SK-N-MC (cell line): ENCODE measurements at regions not wholly inside any gene's neighbourhood (a gene's known extent, or its start where the extent isn't known, plus 50 kb on each side); places are given as distances from the start of the nearest gene placed in this dataset.

Source experiments
- DNase-seq: peaks from one replicate; pipeline ENCODE4 v3.0.0-alpha.2; 2011; ENCODE audit warnings: low read depth, low spot score
- H3K27ac ChIP-seq: fragments of 200-600 bp; sonication (generic); 2 replicates; pipeline ENCODE4 v1.5.1; 2016; ENCODE audit warnings: mixed run types
- H3K36me3 ChIP-seq: fragments of 200-600 bp; sonication (generic); 2 replicates; pipeline ENCODE4 v1.6.1; 2017; ENCODE audit warnings: antibody characterized with exemption, low read length, mixed read lengths; ENCODE audit not compliant: insufficient read depth
- H3K4me3 ChIP-seq: fragments of 200-600 bp; sonication (generic); 2 replicates; pipeline ENCODE4 v1.5.1; 2016
- H3K9ac ChIP-seq: fragments of 200-600 bp; sonication (generic); 2 replicates; pipeline ENCODE4 v1.8.0; 2017; ENCODE audit warnings: mixed run types, mixed read lengths; ENCODE audit not compliant: insufficient read length
- H3K9me3 ChIP-seq: fragments of 200-600 bp; sonication (generic); 2 replicates; pipeline ENCODE4 v1.6.1; 2017; ENCODE audit warnings: low read depth, mild to moderate bottlenecking, antibody characterized with exemption, low read length, moderate library complexity, mixed read lengths
- EZH2 ChIP-seq: fragments of 200-600 bp; sonication (generic); IDR thresholded peaks from one replicate; pipeline ENCODE4 v1.6.1; 2017; ENCODE audit warnings: antibody characterized with exemption
- FOXP2 ChIP-seq: optimal IDR thresholded peaks from 2 replicates; pipeline ENCODE3; 2011; ENCODE audit warnings: mild to moderate bottlenecking, moderate library complexity; ENCODE audit not compliant: insufficient read depth; ENCODE audit errors: extremely low read length, control extremely low read depth
- POLR2AphosphoS5 ChIP-seq: IDR thresholded peaks from 2 replicates; pipeline ENCODE4 v1.6.1; 2012; ENCODE audit warnings: mild to moderate bottlenecking, low read depth, low read length, borderline replicate concordance

DNA sequence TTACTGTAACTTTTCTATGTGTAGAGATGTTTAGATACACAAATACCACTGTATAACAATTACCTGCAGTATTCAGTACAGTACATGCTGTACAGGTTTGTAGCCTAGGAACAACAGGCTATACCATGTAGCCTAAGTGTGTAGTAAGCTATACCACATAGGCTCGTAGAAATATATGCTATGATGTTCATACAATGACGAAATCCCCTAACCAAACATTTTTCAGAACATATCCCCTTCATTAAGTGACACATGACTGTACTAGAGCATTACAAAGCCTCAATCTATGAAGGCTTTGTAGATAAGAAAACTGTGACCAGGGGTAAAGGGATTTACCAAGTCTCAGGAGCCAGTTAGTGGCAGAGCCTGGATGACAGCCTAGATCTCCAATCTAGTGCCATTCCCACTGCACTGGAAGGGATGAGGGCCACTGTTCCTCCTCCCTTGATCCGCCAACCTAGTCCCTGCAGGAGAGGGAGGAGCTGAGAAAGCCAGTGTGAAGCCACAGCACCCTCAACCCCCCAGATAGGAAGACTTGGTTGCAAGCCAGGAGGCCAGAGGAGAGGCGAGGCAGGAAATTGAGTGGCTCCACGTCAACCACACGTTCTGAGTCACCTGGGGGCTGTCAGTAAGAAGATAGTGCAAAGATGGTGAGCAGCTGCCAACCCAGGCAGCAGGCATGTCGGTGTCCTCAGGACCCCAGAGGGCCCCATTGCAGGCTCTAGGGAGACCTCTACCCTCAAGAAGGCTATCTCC lies 227.7 kb downstream of the BCOR start:
- Histone ChIP-seq H3K27ac (no peak overlapping the region), H3K9me3 (no peaks in the 10 kb centered on the region), H3K9ac (no peak overlapping the region), H3K4me3 (no peak overlapping the region), H3K36me3 (no peaks in the 10 kb centered on the region)
- no peak for DNase-seq
- TF ChIP-seq POLR2AphosphoS5 (no peak), EZH2 (no peak), FOXP2 (no peak)

DNA sequence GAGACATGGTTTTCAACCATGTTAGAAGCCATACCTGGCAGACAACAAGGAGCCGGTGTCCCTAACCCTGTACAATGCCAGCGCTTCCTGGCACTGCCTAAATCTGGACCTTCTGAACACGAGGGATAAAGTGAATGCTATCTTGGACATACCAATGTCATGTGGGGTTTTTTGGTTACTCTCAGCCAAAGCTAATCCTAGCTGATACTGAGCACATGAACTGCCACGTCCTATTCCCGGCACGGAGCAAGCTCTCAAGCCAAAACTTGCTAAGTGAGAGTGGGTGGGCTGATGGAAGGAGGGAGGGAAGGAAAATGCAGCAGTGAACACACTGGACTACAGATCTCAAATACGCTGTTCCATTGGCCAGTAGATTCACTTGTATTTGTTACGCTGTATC lies 226.1 kb downstream of the BCOR start:
- Histone ChIP-seq H3K9me3 (no peaks in the 10 kb centered on the region), H3K27ac (no peak overlapping the region), H3K4me3 (no peak overlapping the region), H3K9ac (no peak overlapping the region), H3K36me3 (no peaks in the 10 kb centered on the region)
- no peak for DNase-seq
- TF ChIP-seq FOXP2 (no peak), EZH2 (no peak), POLR2AphosphoS5 (no peak)

DNA sequence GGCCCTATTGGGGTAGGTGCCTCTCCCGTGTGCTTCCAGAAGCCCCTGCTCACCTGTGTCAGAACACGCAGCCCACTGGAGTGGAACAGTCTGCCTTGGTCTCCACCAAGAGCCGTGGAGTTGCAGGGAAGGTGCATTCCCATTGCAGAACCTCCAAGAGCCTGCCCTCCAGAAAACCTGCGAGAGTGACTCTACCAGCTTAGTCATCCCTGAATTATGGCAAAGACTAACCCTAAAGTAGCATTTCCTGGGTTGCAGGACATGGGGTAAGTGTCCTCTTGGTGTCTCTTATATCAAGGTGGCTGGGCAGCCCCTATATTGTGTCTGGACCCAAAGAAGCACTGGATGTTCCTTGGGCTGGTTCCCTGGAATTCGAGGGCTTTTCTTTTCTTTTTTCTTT lies 224.6 kb downstream of the BCOR start:
- H3K9me3 ChIP-seq, result no peaks in the 10 kb centered on the region
- DNase-seq, result no peak
- H3K9ac ChIP-seq, result no peak overlapping the region
- H3K36me3 ChIP-seq, result no peaks in the 10 kb centered on the region
- H3K27ac ChIP-seq, result no peak overlapping the region
- TF ChIP-seq FOXP2 (no peak), POLR2AphosphoS5 (no peak), EZH2 (no peak)
- no peak overlapping the region for H3K4me3 ChIP-seq

DNA sequence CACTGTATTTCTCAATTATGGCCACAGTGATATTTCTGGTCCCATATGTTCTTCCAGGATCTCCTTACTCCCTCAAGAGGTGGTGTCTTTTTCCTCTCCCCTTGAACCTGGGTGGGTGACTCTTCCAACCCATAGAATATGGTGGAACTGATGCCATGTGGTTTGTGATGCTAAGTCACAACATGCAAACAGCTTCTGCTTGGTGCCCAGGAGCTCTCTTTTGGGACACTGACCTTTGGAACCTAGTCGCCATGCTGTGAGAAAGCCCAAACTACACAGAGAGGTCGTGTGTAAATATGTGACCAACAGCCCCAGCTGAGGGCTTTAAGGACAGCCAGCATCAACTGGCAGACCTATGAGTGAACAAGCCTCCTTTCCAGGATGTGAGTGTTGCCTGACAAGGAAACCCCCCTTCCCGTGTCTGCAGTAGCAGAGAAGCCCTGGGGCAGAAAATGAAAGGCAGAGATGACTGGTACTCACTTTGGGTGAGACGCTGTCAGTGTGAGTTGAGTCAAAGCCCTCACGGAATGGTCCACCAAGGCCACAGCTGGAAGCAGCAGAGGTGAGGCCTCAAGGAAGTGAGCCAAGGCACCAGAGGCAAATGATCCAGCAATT lies 223.4 kb downstream of the BCOR start:
- Histone ChIP-seq H3K27ac (no peak overlapping the region), H3K9ac (no peak overlapping the region), H3K36me3 (no peaks in the 10 kb centered on the region), H3K9me3 (no peaks in the 10 kb centered on the region), H3K4me3 (no peak overlapping the region)
- DNase-seq, result no peak
- no peak for TF ChIP-seq POLR2AphosphoS5
- no peak for TF ChIP-seq FOXP2

DNA sequence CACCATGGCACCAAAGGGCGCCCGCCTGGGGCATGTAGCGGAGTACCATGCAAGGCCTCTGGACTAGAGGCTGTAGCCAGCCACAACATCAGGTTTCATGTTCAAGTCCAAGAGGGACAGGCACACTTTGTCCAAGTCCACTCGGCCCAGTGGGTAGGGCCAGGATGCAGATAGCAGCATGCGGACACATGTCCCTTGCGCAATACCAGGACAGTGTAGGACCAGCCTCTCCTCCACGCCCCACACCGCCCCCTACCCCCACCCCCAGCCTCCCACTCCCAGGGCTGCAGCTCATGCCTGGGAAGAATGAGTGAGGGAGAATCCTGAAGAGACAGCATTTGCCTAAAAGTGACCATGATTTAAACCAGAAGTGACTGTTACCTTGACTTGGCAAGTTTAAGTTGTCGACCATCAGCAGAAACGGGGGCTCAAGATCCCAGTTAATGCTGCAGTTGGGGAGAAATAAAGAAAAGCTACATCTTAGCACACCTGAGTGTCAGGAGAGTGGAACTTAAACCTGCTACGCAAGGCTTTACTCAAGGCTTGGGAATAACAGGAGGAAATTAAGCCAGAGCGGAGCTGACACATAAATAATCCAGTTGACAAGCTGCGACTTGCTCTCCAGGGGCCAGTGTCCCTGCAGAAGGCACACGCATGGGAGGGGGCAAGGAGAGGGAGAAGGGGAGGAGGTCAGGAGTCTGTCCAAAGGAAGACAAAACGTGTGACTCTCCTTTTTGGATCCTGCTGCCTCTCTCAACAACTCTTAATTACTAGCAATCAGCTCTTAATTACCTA lies 221.7 kb downstream of the BCOR start:
- Histone ChIP-seq H3K4me3 (no peak overlapping the region), H3K9me3 (no peaks in the 10 kb centered on the region), H3K27ac (no peak overlapping the region), H3K9ac (no peak overlapping the region), H3K36me3 (no peaks in the 10 kb centered on the region)
- TF ChIP-seq POLR2AphosphoS5 (no peak), EZH2 (no peak), FOXP2 (no peak)
- no peak for DNase-seq

DNA sequence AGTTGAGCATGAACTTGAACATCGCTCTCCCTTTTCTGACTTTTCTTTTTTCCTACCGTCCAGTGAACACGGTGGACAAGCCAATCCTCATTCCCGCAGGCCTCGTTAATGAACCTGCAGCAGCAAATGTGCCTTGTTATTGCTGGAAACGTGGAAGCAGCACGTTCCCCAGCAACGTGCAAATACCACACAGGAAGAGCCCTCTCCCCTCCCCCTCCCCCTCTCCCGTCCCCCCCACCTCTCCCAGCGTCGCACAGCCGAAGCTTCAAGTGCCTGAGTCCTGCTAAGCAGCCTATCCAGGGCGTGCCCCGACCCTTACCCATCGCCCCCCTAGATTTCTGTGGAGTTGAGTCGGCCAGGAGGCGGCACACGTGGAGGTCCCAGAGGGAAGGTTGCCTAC lies 219.9 kb downstream of the BCOR start:
- H3K27ac ChIP-seq, result no peak overlapping the region
- no peaks in the 10 kb centered on the region for H3K9me3 ChIP-seq
- no peak overlapping the region for H3K9ac ChIP-seq
- TF ChIP-seq FOXP2 (no peak), POLR2AphosphoS5 (no peak), EZH2 (no peak)
- DNase-seq, result no peak
- no peak overlapping the region for H3K4me3 ChIP-seq
- H3K36me3 ChIP-seq, result no peaks in the 10 kb centered on the region

DNA sequence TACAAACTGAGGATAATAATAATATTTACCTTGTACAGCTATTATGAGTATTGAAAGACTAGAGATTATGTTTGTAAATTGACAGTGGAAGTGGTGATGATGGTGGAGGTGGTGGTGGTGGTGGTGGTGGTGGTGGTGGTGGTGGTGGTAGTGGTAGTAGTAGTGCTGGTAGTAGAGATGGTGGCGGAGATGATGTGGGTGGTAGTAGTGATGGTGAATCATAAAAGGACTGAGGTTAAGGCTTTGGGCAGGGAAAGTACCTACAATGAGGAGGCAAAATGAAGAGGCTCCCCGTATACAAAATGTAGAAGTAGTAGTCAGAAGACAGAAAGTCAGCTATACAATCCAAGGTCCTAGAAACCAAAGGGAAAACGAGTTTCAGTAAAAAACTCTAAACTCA lies 214.1 kb downstream of the BCOR start:
- no peak overlapping the region for H3K27ac ChIP-seq
- TF ChIP-seq POLR2AphosphoS5, result no peak
- no peak for TF ChIP-seq FOXP2
- no peak for TF ChIP-seq EZH2

DNA sequence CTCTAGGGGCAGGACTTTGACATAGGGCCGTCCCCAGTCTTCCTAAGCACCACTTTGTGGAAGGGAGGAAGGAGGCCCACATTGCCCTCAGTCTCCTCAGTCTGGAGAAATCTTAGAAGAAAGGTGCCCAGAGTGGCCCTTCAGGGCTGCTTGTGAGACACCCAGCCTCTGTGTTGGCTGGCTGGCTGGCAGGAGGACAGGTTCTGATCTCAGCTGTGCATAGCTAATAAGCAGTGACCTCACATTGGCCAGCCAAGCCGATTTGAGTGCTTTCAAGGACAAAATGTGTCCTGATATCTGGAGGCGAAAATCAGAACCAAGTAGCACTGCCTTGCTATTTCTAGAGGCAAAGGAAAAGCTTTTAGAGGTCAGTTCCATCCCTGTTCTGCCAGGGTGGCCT lies 211.5 kb downstream of the BCOR start:
- H3K36me3 ChIP-seq, result no peaks in the 10 kb centered on the region
- no peaks in the 10 kb centered on the region for H3K9me3 ChIP-seq
- no peak for DNase-seq
- no peak for TF ChIP-seq POLR2AphosphoS5
- TF ChIP-seq EZH2, result no peak
- no peak for TF ChIP-seq FOXP2
- H3K4me3 ChIP-seq, result no peak overlapping the region
- H3K27ac ChIP-seq, result no peak overlapping the region
- no peak overlapping the region for H3K9ac ChIP-seq

More for the DNA sequence above, 214.1 kb downstream of the BCOR start:
- Histone ChIP-seq H3K4me3 (no peak overlapping the region), H3K36me3 (no peaks in the 10 kb centered on the region), H3K9ac (no peak overlapping the region), H3K9me3 (no peaks in the 10 kb centered on the region)
- DNase-seq, result no peak
